Hepatocyte (in vitro differentiated cells): ENCODE measurements at regions not wholly inside any gene's neighbourhood (a gene's known extent, or its start where the extent isn't known, plus 50 kb on each side); places are given as distances from the start of the nearest gene placed in this dataset.

ENCODE experiments used
- CTCF ChIP-seq: fragments of 200-600 bp; sonication (generic); IDR thresholded peaks from 2 replicates; pipeline ENCODE4 v1.5.1; 2016; ENCODE audit warnings: antibody characterized with exemption, mild to moderate bottlenecking; ENCODE audit not compliant: poor library complexity
- EZH2 ChIP-seq: fragments of 200-600 bp; sonication (generic); IDR thresholded peaks from 2 replicates; pipeline ENCODE4 v1.6.1; 2016; ENCODE audit warnings: antibody characterized with exemption, mild to moderate bottlenecking, borderline replicate concordance

GRCh38 chr6:8930009-8930408, 494.7 kb upstream of the SLC35B3 start:
- TF ChIP-seq CTCF: no peak
- no peak for TF ChIP-seq EZH2
